Smooth muscle cell (in vitro differentiated cells): ENCODE measurements at regions not wholly inside any gene's neighbourhood (a gene's known extent, or its start where the extent isn't known, plus 50 kb on each side); places are given as distances from the start of the nearest gene placed in this dataset.

ENCODE experiments used
- DNase-seq: peaks from one replicate; lab custom pipeline; 2025; ENCODE audit not compliant: unreplicated experiment; lab: John Stamatoyannopoulos, UW
- H2AFZ ChIP-seq: fragments of 200-600 bp; sonication (generic); 2 replicates; pipeline ENCODE4 v1.6.0; 2016; ENCODE audit warnings: antibody characterized with exemption, low read depth, mild to moderate bottlenecking
- H3F3A ChIP-seq: fragments of 200-600 bp; sonication (generic); 2 replicates; pipeline ENCODE4 v1.6.0; 2017; ENCODE audit warnings: antibody characterized with exemption, low read depth
- H3K27ac ChIP-seq: fragments of 200-600 bp; sonication (generic); 2 replicates; pipeline ENCODE4 v1.5.1; 2016; ENCODE audit warnings: low read depth, mild to moderate bottlenecking
- H3K27me3 ChIP-seq: fragments of 200-600 bp; sonication (generic); 2 replicates; pipeline ENCODE4 v1.6.1; 2016; ENCODE audit warnings: low read depth, mild to moderate bottlenecking
- H3K36me3 ChIP-seq: fragments of 200-600 bp; sonication (generic); 2 replicates; pipeline ENCODE4 v1.5.1; 2016; ENCODE audit warnings: low read depth
- H3K4me1 ChIP-seq: fragments of 200-600 bp; sonication (generic); 2 replicates; pipeline ENCODE4 v1.5.1; 2016; ENCODE audit warnings: low read depth
- H3K4me2 ChIP-seq: fragments of 200-600 bp; sonication (generic); 2 replicates; pipeline ENCODE4 v1.6.0; 2016; ENCODE audit warnings: mild to moderate bottlenecking
- H3K4me3 ChIP-seq: fragments of 200-600 bp; sonication (generic); 2 replicates; pipeline ENCODE4 v1.5.1; 2016; ENCODE audit warnings: mild to moderate bottlenecking
- H3K79me2 ChIP-seq: fragments of 200-600 bp; sonication (generic); 2 replicates; pipeline ENCODE4 v1.6.0; 2016; ENCODE audit warnings: low read depth, mild to moderate bottlenecking
- H3K9ac ChIP-seq: fragments of 200-600 bp; sonication (generic); 2 replicates; pipeline ENCODE4 v1.6.0; 2016; ENCODE audit warnings: low read depth
- H3K9me3 ChIP-seq: fragments of 200-600 bp; sonication (generic); replicated peaks from 2 replicates; pipeline ENCODE4 v1.5.1; 2016; ENCODE audit warnings: low read depth
- H4K20me1 ChIP-seq: fragments of 200-600 bp; sonication (generic); 2 replicates; pipeline ENCODE4 v1.6.0; 2016; ENCODE audit warnings: low read depth
- WGBS: methylation state at CpG from one replicate; pipeline ENCODE4 v1.1.7; 2016; ENCODE audit warnings: low lambda C conversion rate; 5-methylcytosine and 5-hydroxymethylcytosine counted together
- TF ChIP-seq, protein P1 (sequence below): fragments of 200-600 bp; sonication (generic); IDR thresholded peaks from 2 replicates; pipeline ENCODE4 v1.5.1; 2017; ENCODE audit warnings: borderline replicate concordance, mild to moderate bottlenecking, antibody characterized with exemption; ENCODE audit not compliant: insufficient read depth, poor library complexity, severe bottlenecking

DNA sequence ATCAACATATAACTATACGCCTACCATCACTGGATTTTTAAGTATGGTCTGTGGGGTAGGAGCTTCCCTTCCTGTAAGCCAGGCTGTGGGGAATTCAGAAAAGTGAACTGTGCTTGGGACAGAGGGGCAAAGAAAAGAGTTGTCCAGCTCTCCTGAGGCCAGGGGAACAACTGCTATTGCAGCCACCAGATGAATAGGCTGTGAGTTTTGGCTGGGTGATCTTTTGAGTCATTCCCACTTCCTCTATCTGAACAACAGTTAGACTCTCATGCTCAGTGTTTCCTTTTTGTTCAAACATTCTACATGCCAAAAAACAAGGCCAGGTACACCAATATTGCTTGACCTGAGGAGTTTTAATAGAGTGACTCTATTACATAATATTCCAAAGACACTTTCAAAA, 426.2 kb upstream of the DACH1 start:
- 97% methylated on average over 1 of the region's 1 CpG for WGBS

DNA sequence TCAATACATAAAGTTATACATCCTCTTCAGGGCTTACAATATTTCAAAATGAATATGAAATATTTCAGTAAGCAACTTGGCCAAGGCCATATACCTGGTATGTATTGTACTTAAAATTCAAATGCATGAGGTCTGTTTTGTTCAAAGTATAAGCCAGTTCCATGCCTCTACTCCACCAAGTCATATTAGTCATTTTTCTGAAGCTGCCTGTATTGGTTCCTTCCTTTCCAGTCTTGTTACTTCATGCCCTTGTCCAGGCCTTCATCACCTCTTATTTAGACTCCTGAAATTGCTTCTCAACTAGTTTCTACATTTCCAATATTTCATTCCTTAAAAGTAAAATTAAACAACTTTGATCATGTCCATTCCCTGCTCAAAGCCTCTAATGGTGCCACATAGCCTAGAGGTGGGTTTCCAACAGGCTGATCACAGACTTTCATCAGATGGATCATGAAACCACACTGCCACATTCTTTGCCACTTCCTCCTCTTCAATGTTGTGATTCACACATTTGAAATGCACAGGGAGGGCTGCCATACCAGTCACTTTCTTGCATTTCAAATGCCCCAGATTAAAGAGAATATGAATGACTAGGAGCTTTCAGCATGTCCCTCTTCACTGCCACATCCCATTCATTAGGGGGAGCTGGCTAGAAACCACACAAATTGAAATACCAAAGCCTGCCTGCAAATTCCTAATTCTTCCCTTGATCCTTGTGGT, 424.1 kb upstream of the DACH1 start:
- H3K4me2 ChIP-seq = peak overlapping the region; percentile 42
- no peak overlapping the region for H3K9ac ChIP-seq
- peaks cover 11% of the 10 kb centered on the region for H3F3A ChIP-seq
- no peak overlapping the region for H2AFZ ChIP-seq
- H3K9me3 ChIP-seq = no peaks in the 10 kb centered on the region
- peak overlapping the region; percentile 68 for H3K27ac ChIP-seq
- no peaks in the 10 kb centered on the region for H4K20me1 ChIP-seq
- TF ChIP-seq, protein P1, sequence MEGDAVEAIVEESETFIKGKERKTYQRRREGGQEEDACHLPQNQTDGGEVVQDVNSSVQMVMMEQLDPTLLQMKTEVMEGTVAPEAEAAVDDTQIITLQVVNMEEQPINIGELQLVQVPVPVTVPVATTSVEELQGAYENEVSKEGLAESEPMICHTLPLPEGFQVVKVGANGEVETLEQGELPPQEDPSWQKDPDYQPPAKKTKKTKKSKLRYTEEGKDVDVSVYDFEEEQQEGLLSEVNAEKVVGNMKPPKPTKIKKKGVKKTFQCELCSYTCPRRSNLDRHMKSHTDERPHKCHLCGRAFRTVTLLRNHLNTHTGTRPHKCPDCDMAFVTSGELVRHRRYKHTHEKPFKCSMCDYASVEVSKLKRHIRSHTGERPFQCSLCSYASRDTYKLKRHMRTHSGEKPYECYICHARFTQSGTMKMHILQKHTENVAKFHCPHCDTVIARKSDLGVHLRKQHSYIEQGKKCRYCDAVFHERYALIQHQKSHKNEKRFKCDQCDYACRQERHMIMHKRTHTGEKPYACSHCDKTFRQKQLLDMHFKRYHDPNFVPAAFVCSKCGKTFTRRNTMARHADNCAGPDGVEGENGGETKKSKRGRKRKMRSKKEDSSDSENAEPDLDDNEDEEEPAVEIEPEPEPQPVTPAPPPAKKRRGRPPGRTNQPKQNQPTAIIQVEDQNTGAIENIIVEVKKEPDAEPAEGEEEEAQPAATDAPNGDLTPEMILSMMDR = no peak
- no peaks in the 10 kb centered on the region for H3K27me3 ChIP-seq
- no peak overlapping the region for H3K4me3 ChIP-seq
- no peaks in the 10 kb centered on the region for H3K79me2 ChIP-seq
- DNase-seq = no peak
- no peaks in the 10 kb centered on the region for H3K36me3 ChIP-seq
- H3K4me1 ChIP-seq = no peaks in the 10 kb centered on the region

More for the DNA sequence above, 426.2 kb upstream of the DACH1 start:
- Histone ChIP-seq H3F3A (peaks cover 11% of the 10 kb centered on the region), H3K36me3 (no peaks in the 10 kb centered on the region), H3K4me2 (no peak overlapping the region), H3K4me1 (no peaks in the 10 kb centered on the region), H3K79me2 (no peaks in the 10 kb centered on the region), H3K4me3 (no peak overlapping the region), H3K27ac (no peak overlapping the region), H3K9me3 (no peaks in the 10 kb centered on the region), H3K27me3 (no peaks in the 10 kb centered on the region), H3K9ac (no peak overlapping the region), H4K20me1 (no peaks in the 10 kb centered on the region), H2AFZ (no peak overlapping the region)
- no peak for DNase-seq
- TF ChIP-seq, protein P1 = no peak

DNA sequence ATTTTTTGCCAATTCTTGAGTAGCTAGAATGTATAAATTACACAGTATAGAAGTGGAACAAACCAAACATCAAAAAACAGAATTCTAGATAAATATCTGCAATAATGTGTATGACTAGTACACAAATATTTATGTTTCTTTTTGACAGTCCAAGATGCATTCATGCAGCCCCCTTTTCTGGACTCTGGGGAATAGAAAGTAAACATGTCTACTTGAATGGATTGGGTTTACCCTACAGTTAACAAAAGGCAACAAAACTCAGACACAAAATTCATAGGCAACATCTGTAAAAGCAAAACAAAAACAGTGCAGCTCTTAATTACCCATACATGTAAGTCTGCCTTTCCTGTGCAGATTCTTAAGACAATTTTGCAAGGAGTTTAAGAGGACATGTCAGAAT, 419.4 kb upstream of the DACH1 start:
- H3K9me3 ChIP-seq = no peaks in the 10 kb centered on the region
- H2AFZ ChIP-seq = peak overlapping the region; percentile 8
- no peak overlapping the region for H3K4me2 ChIP-seq
- no peak overlapping the region for H3K4me3 ChIP-seq
- H3K9ac ChIP-seq = no peak overlapping the region
- no peaks in the 10 kb centered on the region for H3K79me2 ChIP-seq
- no peak for DNase-seq
- H3K36me3 ChIP-seq = no peaks in the 10 kb centered on the region
- peaks cover 5% of the 10 kb centered on the region for H3F3A ChIP-seq
- no peaks in the 10 kb centered on the region for H4K20me1 ChIP-seq
- TF ChIP-seq, protein P1 = no peak
- no peaks in the 10 kb centered on the region for H3K27me3 ChIP-seq
- H3K4me1 ChIP-seq = no peaks in the 10 kb centered on the region
- no peak overlapping the region for H3K27ac ChIP-seq

DNA sequence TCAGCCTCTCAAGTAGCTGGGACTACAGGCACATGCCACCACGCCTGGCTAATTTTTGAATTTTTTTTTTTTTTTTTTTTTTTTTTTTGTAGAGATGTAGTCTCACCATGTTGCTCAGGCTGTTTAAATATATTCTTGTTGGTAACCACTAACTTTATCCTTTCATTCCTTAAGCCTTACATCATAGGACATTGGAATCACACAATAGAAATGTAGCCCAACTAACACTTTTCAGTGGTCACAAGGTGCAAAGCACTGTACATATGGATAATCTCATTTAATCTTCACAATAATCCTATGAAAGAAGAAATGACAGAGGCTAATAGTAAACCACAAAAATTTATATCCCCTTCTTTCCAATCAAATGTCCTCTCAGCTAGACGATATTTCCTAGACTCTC, 417.8 kb upstream of the DACH1 start:
- H3K4me2 ChIP-seq = no peak overlapping the region
- WGBS = 84% methylated on average over 2 of the region's 2 CpGs

More for the DNA sequence above, 417.8 kb upstream of the DACH1 start:
- Histone ChIP-seq H3K36me3 (no peaks in the 10 kb centered on the region), H3K79me2 (no peaks in the 10 kb centered on the region), H3K27me3 (no peaks in the 10 kb centered on the region), H3K9me3 (no peaks in the 10 kb centered on the region), H3K4me1 (no peaks in the 10 kb centered on the region), H4K20me1 (no peaks in the 10 kb centered on the region), H2AFZ (no peak overlapping the region), H3F3A (no peaks in the 10 kb centered on the region), H3K4me3 (no peak overlapping the region), H3K27ac (no peak overlapping the region), H3K9ac (no peak overlapping the region)
- TF ChIP-seq, protein P1 = no peak
- DNase-seq = no peak
